Transverse colon (tissue), 4 donors: ENCODE measurements at regions not wholly inside any gene's neighbourhood (a gene's known extent, or its start where the extent isn't known, plus 50 kb on each side); places are given as distances from the start of the nearest gene placed in this dataset.

Experiments used
- DNase-seq: peaks from one replicate; pipeline ENCODE4 v3.0.0-alpha.2; 2019
- H3K27ac ChIP-seq, 4 donors: fragments of 200-600 bp; sonication (generic); 2 replicates each; pipeline ENCODE4 v1.5.1; 2016 to 2018; ENCODE audit warnings: inconsistent platforms in 4 of 4
- H3K27me3 ChIP-seq: fragments of 200-600 bp; sonication (generic); 2 replicates; pipeline ENCODE4 v1.5.1; 2017; ENCODE audit warnings: inconsistent platforms
- H3K36me3 ChIP-seq, 4 donors: fragments of 200-600 bp; sonication (generic); 2 replicates each; pipeline ENCODE4 v1.5.1; 2017 to 2019; ENCODE audit warnings: inconsistent platforms in 4 of 4
- H3K4me1 ChIP-seq, 4 donors: fragments of 200-600 bp; sonication (generic); 2 replicates each; pipeline ENCODE4 v1.5.1; 2017 to 2020; ENCODE audit warnings: inconsistent platforms in 4 of 4
- H3K4me3 ChIP-seq, 4 donors: fragments of 200-600 bp; sonication (generic); 1 replicate in 1 of 4; 2 replicates in 3 of 4; pipeline versions ENCODE4 v1.5.1 to v1.6.1; 2017 to 2019; ENCODE audit warnings: inconsistent platforms in 4 of 4
- H3K9me3 ChIP-seq, 2 donors: fragments of 200-600 bp; sonication (generic); 2 replicates each; pipeline ENCODE4 v1.5.1; 2017 to 2019; ENCODE audit warnings: inconsistent platforms in 2 of 2
- CTCF ChIP-seq, 5 experiments: fragments of 200-600 bp in 3 of 5; fragments of 450-650 bp in 2 of 5; sonication (generic) in 3 of 5; IDR thresholded peaks; 1 replicate in 2 of 5; 2 replicates in 3 of 5; pipeline ENCODE4 v1.5.1; 2016 to 2017; ENCODE audit warnings: antibody characterized with exemption in 5 of 5, inconsistent platforms in 3 of 5, mild to moderate bottlenecking in 2 of 5, moderate library complexity in 1 of 5
- EP300 ChIP-seq: sonication (generic); formaldehyde crosslinking; IDR thresholded peaks from one replicate; pipeline ENCODE4 v1.6.1; 2017; ENCODE audit warnings: antibody characterized with exemption, low read depth
- POLR2A ChIP-seq: fragments of 450-650 bp; IDR thresholded peaks from one replicate; pipeline ENCODE4 v1.6.1; 2016; ENCODE audit warnings: antibody characterized with exemption, mild to moderate bottlenecking, moderate library complexity
- POLR2AphosphoS5 ChIP-seq, 3 donors: sonication (generic); formaldehyde crosslinking; IDR thresholded peaks; one replicate each; pipeline ENCODE4 v1.6.1; 2016; ENCODE audit warnings: antibody characterized with exemption in 3 of 3
- WGBS, 2 donors: methylation state at CpG; one replicate each; pipeline ENCODE4 v1.1.5; 2018; ENCODE audit warnings: low coverage in 1 of 2; 5-methylcytosine and 5-hydroxymethylcytosine counted together
- in situ Hi-C, 4 donors: fragments of 200-750 bp; cut with MboI; loops; one replicate each; pipeline versions ENCODE4 v1.15.0 to v1.15.1; 2017; ENCODE audit warnings: low sequenced_read_pairs in 3 of 4, low pct_ligation_motif_present in 1 of 4, low pct_unique_long_range_greater_than_20kb in 1 of 4
- intact Hi-C: fragments of 100-400 bp; cut with DNase I; formaldehyde crosslinking; loops from one replicate; pipeline ENCODE4 v1.15.1; 2023; ENCODE audit warnings: low total_unique reads

GRCh38 chr6:94350833-94351232, 931.5 kb upstream of the EPHA7 start:
- Histone ChIP-seq H3K4me3 (no peak overlapping the region), H3K9me3 (no peaks in the 10 kb centered on the region), H3K36me3 (no peaks in the 10 kb centered on the region), H3K27me3 (no peaks in the 10 kb centered on the region), H3K4me1 (no peaks in the 10 kb centered on the region), H3K27ac (no peak overlapping the region)
- TF ChIP-seq POLR2AphosphoS5 (IDR thresholded peaks at IDR 0.05) (no peak), EP300 (no peak), CTCF (IDR thresholded peaks at IDR 0.05) (no peak), POLR2A (no peak)
- intact Hi-C loops (no loop called here), in situ Hi-C loops (no loop called here)
- WGBS, 2 donors, result 66 to 80% methylated on average over 8 of the region's 8 CpGs
- DNase-seq, result no peak

- intact Hi-C loops, result no loop called here
- Histone ChIP-seq H3K27me3 (no peaks in the 10 kb centered on the region), H3K4me1 (no peaks in the 10 kb centered on the region), H3K4me3 (no peak overlapping the region), H3K27ac (no peak overlapping the region), H3K9me3 (no peaks in the 10 kb centered on the region), H3K36me3 (no peaks in the 10 kb centered on the region)
- TF ChIP-seq EP300 (no peak), POLR2A (no peak), CTCF (IDR thresholded peaks at IDR 0.05) (no peak), POLR2AphosphoS5 (IDR thresholded peaks at IDR 0.05) (no peak)
- WGBS, 2 donors, result 45 to 50% methylated on average over 1 of the region's 1 CpG
- DNase-seq, result no peak
- in situ Hi-C loops, result no loop called here
Measured at GRCh38 chr6:94349227-94349626, 929.9 kb upstream of the EPHA7 start.

GRCh38 chr6:94344866-94345265, 925.5 kb upstream of the EPHA7 start:
- H3K27ac ChIP-seq, result no peak overlapping the region
- TF ChIP-seq POLR2A (no peak), POLR2AphosphoS5 (IDR thresholded peaks at IDR 0.05) (no peak), EP300 (no peak), CTCF (IDR thresholded peaks at IDR 0.05) (no peak)
- no peak overlapping the region for H3K4me3 ChIP-seq
- H3K9me3 ChIP-seq, result no peaks in the 10 kb centered on the region
- in situ Hi-C loops (no loop called here), intact Hi-C loops (no loop called here)
- no peaks in the 10 kb centered on the region for H3K4me1 ChIP-seq
- no peaks in the 10 kb centered on the region for H3K27me3 ChIP-seq
- H3K36me3 ChIP-seq, result no peaks in the 10 kb centered on the region
- WGBS, 2 donors, result 66 to 73% methylated on average over 1 of the region's 1 CpG
- no peak for DNase-seq

- Histone ChIP-seq H3K36me3 (no peaks in the 10 kb centered on the region), H3K27ac (no peak overlapping the region), H3K27me3 (no peaks in the 10 kb centered on the region), H3K4me1 (no peaks in the 10 kb centered on the region), H3K9me3 (no peaks in the 10 kb centered on the region), H3K4me3 (no peak overlapping the region)
- WGBS, 2 donors, result 73% methylated on average over 2 of the region's 2 CpGs; no CpG with 5 or more reads in 1 of the 2 donors
- DNase-seq, result no peak
- intact Hi-C loops (no loop called here), in situ Hi-C loops (no loop called here)
- TF ChIP-seq POLR2AphosphoS5 (IDR thresholded peaks at IDR 0.05) (no peak), CTCF (IDR thresholded peaks at IDR 0.05) (no peak), EP300 (no peak)
Measured at GRCh38 chr6:94341173-94341572, 921.8 kb upstream of the EPHA7 start.
